NCI-H774 (cell line): ENCODE measurements at regions not wholly inside any gene's neighbourhood (a gene's known extent, or its start where the extent isn't known, plus 50 kb on each side); places are given as distances from the start of the nearest gene placed in this dataset.
"Not testable (repeated sequence)": the region's sequence is repeated elsewhere in the genome, so short reads cannot be mapped to it uniquely, and the experiment has no call there.

ENCODE experiments used
- DNase-seq: peaks from one replicate; lab custom pipeline; 2025; lab: John Stamatoyannopoulos, UW

GRCh38 chr16:26787924-26788323 lies 278.8 kb upstream of the C16orf82 start:
- DNase-seq: no peak

- no peak for DNase-seq
Measured at GRCh38 chr16:26791169-26791568, 275.6 kb upstream of the C16orf82 start.

- no peak for DNase-seq
Measured at GRCh38 chr16:26795184-26795583, 271.5 kb upstream of the C16orf82 start.

GRCh38 chr16:26801628-26802027 lies 265.1 kb upstream of the C16orf82 start:
- no peak for DNase-seq

- no peak for DNase-seq
Measured at GRCh38 chr16:26802440-26802839, 264.3 kb upstream of the C16orf82 start.

- no peak for DNase-seq
Measured at GRCh38 chr16:26802965-26803364, 263.8 kb upstream of the C16orf82 start.

GRCh38 chr16:26806657-26807056 lies 260.1 kb upstream of the C16orf82 start:
- no peak for DNase-seq

- DNase-seq: no peak
Measured at GRCh38 chr16:26809461-26809860, 257.3 kb upstream of the C16orf82 start.

GRCh38 chr16:26816266-26816665 lies 250.5 kb upstream of the C16orf82 start:
- no peak for DNase-seq

GRCh38 chr16:26816885-26817571 lies 249.7 kb upstream of the C16orf82 start:
- no peak for DNase-seq

- no peak for DNase-seq
Measured at GRCh38 chr16:26818393-26818792, 248.3 kb upstream of the C16orf82 start.

GRCh38 chr16:26824469-26824868 lies 242.3 kb upstream of the C16orf82 start:
- DNase-seq: no peak

- DNase-seq: no peak
Measured at GRCh38 chr16:26826500-26826899, 240.2 kb upstream of the C16orf82 start.

- no peak for DNase-seq
Measured at GRCh38 chr16:26827386-26827785, 239.3 kb upstream of the C16orf82 start.

- no peak for DNase-seq
Measured at GRCh38 chr16:26830428-26831127, 236.1 kb upstream of the C16orf82 start.

GRCh38 chr16:26836114-26836513 lies 230.6 kb upstream of the C16orf82 start:
- DNase-seq: not testable (repeated sequence)

- no peak for DNase-seq
Measured at GRCh38 chr16:26838931-26839330, 227.8 kb upstream of the C16orf82 start.

- no peak for DNase-seq
Measured at GRCh38 chr16:26840691-26841090, 226.0 kb upstream of the C16orf82 start.

GRCh38 chr16:26856271-26856670 lies 210.5 kb upstream of the C16orf82 start:
- DNase-seq: no peak

- DNase-seq: no peak
Measured at GRCh38 chr16:26856791-26857190, 209.9 kb upstream of the C16orf82 start.

- no peak for DNase-seq
Measured at GRCh38 chr16:26857371-26857770, 209.4 kb upstream of the C16orf82 start.

GRCh38 chr16:26860506-26860905 lies 206.2 kb upstream of the C16orf82 start:
- DNase-seq: no peak

GRCh38 chr16:26863931-26864330 lies 202.8 kb upstream of the C16orf82 start:
- no peak for DNase-seq

GRCh38 chr16:26874318-26874717 lies 192.4 kb upstream of the C16orf82 start:
- DNase-seq: not testable (repeated sequence)
